ENCODE measurements at regions not wholly inside any gene's neighbourhood (a gene's known extent, or its start where the extent isn't known, plus 50 kb on each side); places are given as distances from the start of the nearest gene placed in this dataset.

- TF ChIP-seq ZNF532 (CRISPR knock-in tag; IDR thresholded peaks at IDR 0.05; ENCODE audit: borderline replicate concordance) (no peak), JAZF1 (CRISPR knock-in tag; IDR thresholded peaks at IDR 0.05) (no peak)
Measured at GRCh38 chr2:74755386-74755785, 78.5 kb upstream of the HK2 start (continued).

- ChIA-PET CTCF (no interaction called here), POLR2A (no interaction called here)
- DNase-seq (ENCODE audit: low spot score) (no peak), ATAC-seq (no peak)
- Mint-ChIP-seq H3K27ac (no peak overlapping the region), H3K27me3 (ENCODE audit: low read depth) (peaks cover 3% of the 10 kb centered on the region; the same call in 1 of the 2 replicates), H3K4me3 (no peak overlapping the region), H3K36me3 (peaks cover 16% of the 10 kb centered on the region), H3K9me3 (peaks cover 24% of the 10 kb centered on the region), H3K4me1 (peaks cover 4% of the 10 kb centered on the region; the same call in 1 of the 2 replicates)
- TF ChIP-seq GTF2I (CRISPR knock-in tag; conservative IDR thresholded peaks at IDR 0.05) (no peak), TP53 (CRISPR knock-in tag; IDR thresholded peaks at IDR 0.05) (no peak), ZNF416 (CRISPR knock-in tag; IDR thresholded peaks at IDR 0.05) (no peak), ZBTB43 (CRISPR knock-in tag; IDR thresholded peaks at IDR 0.05) (no peak), MXD4 (CRISPR knock-in tag; IDR thresholded peaks at IDR 0.05; ENCODE audit: borderline replicate concordance) (no peak), ZNF425 (CRISPR knock-in tag; conservative IDR thresholded peaks at IDR 0.05) (no peak), FOXJ3 (CRISPR knock-in tag; IDR thresholded peaks at IDR 0.05; ENCODE audit: borderline replicate concordance) (no peak), ZNF121 (CRISPR knock-in tag; IDR thresholded peaks at IDR 0.05) (no peak), E2F5 (CRISPR knock-in tag; IDR thresholded peaks at IDR 0.05) (no peak), ATF6 (CRISPR knock-in tag; IDR thresholded peaks at IDR 0.05) (no peak), ETV6 (CRISPR knock-in tag; IDR thresholded peaks at IDR 0.05) (no peak), ELF4 (CRISPR knock-in tag; IDR thresholded peaks at IDR 0.05; ENCODE audit: low read depth) (no peak), ZNF232 (CRISPR knock-in tag; IDR thresholded peaks at IDR 0.05) (no peak), USF1 (CRISPR knock-in tag; IDR thresholded peaks at IDR 0.05) (no peak), SMAD3 (CRISPR knock-in tag; IDR thresholded peaks at IDR 0.05; ENCODE audit: borderline replicate concordance) (no peak), HMGXB4 (CRISPR knock-in tag; IDR thresholded peaks at IDR 0.05) (no peak), FOXP1 (CRISPR knock-in tag; IDR thresholded peaks at IDR 0.05; ENCODE audit: borderline replicate concordance) (no peak)
Measured at GRCh38 chr2:74756356-74756890, 77.5 kb upstream of the HK2 start.
